IPS DF 6.9 (cell line): ENCODE measurements at regions not wholly inside any gene's neighbourhood (a gene's known extent, or its start where the extent isn't known, plus 50 kb on each side); places are given as distances from the start of the nearest gene placed in this dataset.

Source experiments
- DNase-seq: peaks from one replicate; pipeline ENCODE4 v3.0.0-alpha.2; 2013; ENCODE audit warnings: low read depth, low spot score
- H3K27ac ChIP-seq: one replicate; pipeline ENCODE4 v1.5.1; 2013; ENCODE audit warnings: low read length, control low read depth
- H3K27me3 ChIP-seq: 2 replicates; pipeline ENCODE4 v1.6.1; 2013; ENCODE audit warnings: mild to moderate bottlenecking, low read length; ENCODE audit not compliant: control insufficient read depth, insufficient read depth
- H3K36me3 ChIP-seq: 2 replicates; pipeline ENCODE4 v1.6.1; 2013; ENCODE audit warnings: low read length; ENCODE audit not compliant: control insufficient read depth, insufficient read depth
- H3K4me1 ChIP-seq: 2 replicates; pipeline ENCODE4 v1.6.1; 2013; ENCODE audit warnings: low read length; ENCODE audit not compliant: control insufficient read depth, insufficient read depth
- H3K4me3 ChIP-seq: 2 replicates; pipeline ENCODE4 v1.5.1; 2013; ENCODE audit warnings: mild to moderate bottlenecking, low read length
- H3K9me3 ChIP-seq: 2 replicates; pipeline ENCODE4 v1.6.1; 2013; ENCODE audit warnings: low read length, inconsistent platforms; ENCODE audit not compliant: control insufficient read depth, insufficient read depth
- WGBS: extraction: QIAGEN DNeasy Blood & Tissue Kit; methylation state at CpG from one replicate; pipeline ENCODE4 v1.1.7; 2013; ENCODE audit warnings: mixed read lengths, missing lambda C conversion rate; ENCODE audit not compliant: insufficient read length, insufficient coverage; 5-methylcytosine and 5-hydroxymethylcytosine counted together

- no peak overlapping the region for H3K27ac ChIP-seq
- no peak overlapping the region for H3K4me3 ChIP-seq
- peaks cover 5% of the 10 kb centered on the region; the same call in 1 of the 2 replicates for H3K4me1 ChIP-seq
- no peaks in the 10 kb centered on the region; the same call in 1 of the 2 replicates for H3K27me3 ChIP-seq
- no peaks in the 10 kb centered on the region for H3K9me3 ChIP-seq
- no CpG with 5 or more reads among the region's 5 CpGs for WGBS
- DNase-seq = no peak
- H3K36me3 ChIP-seq = no peaks in the 10 kb centered on the region
These were observed 194.0 kb upstream of the NBEA start for GRCh38 chr13:34748073-34748472.

- Histone ChIP-seq H3K4me3 (no peak overlapping the region), H3K27ac (no peak overlapping the region), H3K27me3 (no peaks in the 10 kb centered on the region; the same call in 1 of the 2 replicates), H3K9me3 (no peaks in the 10 kb centered on the region), H3K36me3 (no peaks in the 10 kb centered on the region), H3K4me1 (peaks cover 5% of the 10 kb centered on the region; the same call in 1 of the 2 replicates)
- no peak for DNase-seq
- no CpG with 5 or more reads among the region's 1 CpG for WGBS
These were observed 193.5 kb upstream of the NBEA start for GRCh38 chr13:34748596-34748995.

GRCh38 chr13:34749046-34749445, 193.0 kb upstream of the NBEA start:
- no CpG with 5 or more reads among the region's 8 CpGs for WGBS
- H3K27me3 ChIP-seq = no peaks in the 10 kb centered on the region; the same call in 1 of the 2 replicates
- DNase-seq = no peak
- H3K9me3 ChIP-seq = no peaks in the 10 kb centered on the region
- peaks cover 5% of the 10 kb centered on the region; the same call in 1 of the 2 replicates for H3K4me1 ChIP-seq
- no peak overlapping the region for H3K27ac ChIP-seq
- H3K4me3 ChIP-seq = no peak overlapping the region
- no peaks in the 10 kb centered on the region for H3K36me3 ChIP-seq

- Histone ChIP-seq H3K9me3 (no peaks in the 10 kb centered on the region), H3K4me3 (peak overlapping the region; percentile 46; the same call in 1 of the 2 replicates), H3K27me3 (no peaks in the 10 kb centered on the region; the same call in 1 of the 2 replicates), H3K4me1 (peaks cover 5% of the 10 kb centered on the region; the same call in 1 of the 2 replicates), H3K27ac (no peak overlapping the region), H3K36me3 (no peaks in the 10 kb centered on the region)
- no CpG with 5 or more reads among the region's 21 CpGs for WGBS
- DNase-seq = peak; percentile 25
These were observed 191.8 kb upstream of the NBEA start for GRCh38 chr13:34750078-34750931.

GRCh38 chr13:34751044-34751443, 191.0 kb upstream of the NBEA start:
- no peak for DNase-seq
- Histone ChIP-seq H3K36me3 (no peaks in the 10 kb centered on the region), H3K4me1 (peaks cover 5% of the 10 kb centered on the region; the same call in 1 of the 2 replicates), H3K4me3 (no peak overlapping the region), H3K27me3 (no peaks in the 10 kb centered on the region; the same call in 1 of the 2 replicates), H3K27ac (no peak overlapping the region), H3K9me3 (no peaks in the 10 kb centered on the region)
- no CpG with 5 or more reads among the region's 3 CpGs for WGBS

GRCh38 chr13:34751492-34751891, 190.6 kb upstream of the NBEA start:
- Histone ChIP-seq H3K9me3 (no peaks in the 10 kb centered on the region), H3K4me1 (peaks cover 5% of the 10 kb centered on the region; the same call in 1 of the 2 replicates), H3K27ac (no peak overlapping the region), H3K27me3 (no peaks in the 10 kb centered on the region; the same call in 1 of the 2 replicates), H3K4me3 (no peak overlapping the region), H3K36me3 (no peaks in the 10 kb centered on the region)
- no CpG with 5 or more reads among the region's 3 CpGs for WGBS
- DNase-seq = no peak

GRCh38 chr13:34752283-34752960, 189.6 kb upstream of the NBEA start:
- Histone ChIP-seq H3K4me1 (peaks cover 5% of the 10 kb centered on the region; the same call in 1 of the 2 replicates), H3K36me3 (no peaks in the 10 kb centered on the region), H3K4me3 (no peak overlapping the region), H3K9me3 (no peaks in the 10 kb centered on the region), H3K27me3 (no peaks in the 10 kb centered on the region; the same call in 1 of the 2 replicates), H3K27ac (no peak overlapping the region)
- no CpG with 5 or more reads among the region's 11 CpGs for WGBS
- no peak for DNase-seq

- H3K9me3 ChIP-seq = no peaks in the 10 kb centered on the region
- DNase-seq = no peak
- no peak overlapping the region for H3K27ac ChIP-seq
- no CpG with 5 or more reads among the region's 3 CpGs for WGBS
- H3K27me3 ChIP-seq = no peaks in the 10 kb centered on the region
- no peak overlapping the region for H3K4me3 ChIP-seq
- no peaks in the 10 kb centered on the region for H3K4me1 ChIP-seq
- H3K36me3 ChIP-seq = no peaks in the 10 kb centered on the region
These were observed 185.9 kb upstream of the NBEA start for GRCh38 chr13:34756136-34756535.

GRCh38 chr13:34756572-34756971, 185.5 kb upstream of the NBEA start:
- Histone ChIP-seq H3K36me3 (no peaks in the 10 kb centered on the region), H3K27ac (no peak overlapping the region), H3K4me1 (no peaks in the 10 kb centered on the region), H3K4me3 (no peak overlapping the region), H3K27me3 (no peaks in the 10 kb centered on the region), H3K9me3 (no peaks in the 10 kb centered on the region)
- DNase-seq = no peak
- WGBS = no CpG with 5 or more reads among the region's 2 CpGs

GRCh38 chr13:34757441-34757840, 184.6 kb upstream of the NBEA start:
- no peaks in the 10 kb centered on the region for H3K4me1 ChIP-seq
- no CpG with 5 or more reads among the region's 2 CpGs for WGBS
- H3K4me3 ChIP-seq = no peak overlapping the region
- H3K9me3 ChIP-seq = no peaks in the 10 kb centered on the region
- DNase-seq = no peak
- H3K36me3 ChIP-seq = no peaks in the 10 kb centered on the region
- H3K27me3 ChIP-seq = no peaks in the 10 kb centered on the region
- no peak overlapping the region for H3K27ac ChIP-seq
